IMR-90 (cell line): ENCODE measurements at regions not wholly inside any gene's neighbourhood (a gene's known extent, or its start where the extent isn't known, plus 50 kb on each side); places are given as distances from the start of the nearest gene placed in this dataset.

Experiments
- ATAC-seq: fragments of 200-7000 bp; cut with Tn5 transposase; 2 replicates; pipeline ENCODE4 v1.9.1; 2020; ENCODE audit warnings: low read depth, mild to moderate bottlenecking, moderate library complexity
- BruUV-seq: library from RNA; stranded (reverse); fragments of 400-500 nt; replicated peaks from 2 replicates; lab custom pipeline; 2021; lab: Mats Ljungman, UMichigan
- CTCF ChIA-PET: fragments of 300-600 bp; formaldehyde crosslinking; extraction: SDS; loops from one replicate; lab custom pipeline; 2021; ENCODE audit warnings: antibody characterized with exemption; lab: Yijun Ruan, JAX
- POLR2A ChIA-PET: fragments of 300-600 bp; sonication (Branson Sonifier 250); formaldehyde crosslinking; loops from one replicate; lab custom pipeline; 2022; ENCODE audit warnings: antibody characterized with exemption; ENCODE audit not compliant: unreplicated experiment; lab: Charles Lee
- DNase-seq: peaks from one replicate; pipeline ENCODE4 v3.0.0; 2013
- H2AFZ ChIP-seq: replicated peaks from 2 replicates; pipeline ENCODE3; 2013; ENCODE audit warnings: low read length, mild to moderate bottlenecking; ENCODE audit not compliant: poor library complexity
- H2AK5ac ChIP-seq: 2 replicates; pipeline ENCODE4 v1.6.1; 2013; ENCODE audit warnings: low read depth, low read length, inconsistent platforms
- H2AK9ac ChIP-seq: replicated peaks from 2 replicates; pipeline ENCODE3; 2013; ENCODE audit warnings: mild to moderate bottlenecking, low read depth, low read length, moderate library complexity; ENCODE audit not compliant: poor library complexity
- H2BK120ac ChIP-seq: 2 replicates; pipeline ENCODE4 v1.6.1; 2013; ENCODE audit warnings: low read depth, low read length, inconsistent platforms
- H2BK15ac ChIP-seq: 3 replicates; pipeline ENCODE4 v1.6.1; 2013; ENCODE audit warnings: low read depth, low read length, inconsistent platforms
- H2BK20ac ChIP-seq: 2 replicates; pipeline ENCODE4 v1.6.1; 2013; ENCODE audit warnings: low read depth, mild to moderate bottlenecking, inconsistent platforms, low read length, moderate library complexity
- H2BK5ac ChIP-seq: 2 replicates; pipeline ENCODE4 v1.6.1; 2013; ENCODE audit warnings: mild to moderate bottlenecking, low read depth, low read length, inconsistent platforms; ENCODE audit not compliant: poor library complexity, severe bottlenecking
- H3K14ac ChIP-seq: replicated peaks from 2 replicates; pipeline ENCODE4 v1.6.1; 2013; ENCODE audit warnings: low read depth, low read length, inconsistent platforms
- H3K18ac ChIP-seq: 2 replicates; pipeline ENCODE4 v1.6.1; 2013; ENCODE audit warnings: low read depth, low read length, control low read depth
- H3K23ac ChIP-seq: 2 replicates; pipeline ENCODE4 v1.6.1; 2013; ENCODE audit warnings: low read depth, low read length, inconsistent platforms
- H3K27ac ChIP-seq: 2 replicates; pipeline ENCODE4 v1.5.1; 2013; ENCODE audit warnings: mild to moderate bottlenecking, control low read depth, low read length; ENCODE audit not compliant: insufficient read depth
- H3K27me3 ChIP-seq: 2 replicates; pipeline ENCODE4 v1.6.1; 2013; ENCODE audit warnings: low read length; ENCODE audit not compliant: control insufficient read depth, insufficient read depth
- H3K36me3 ChIP-seq: 2 replicates; pipeline ENCODE4 v1.6.1; 2013; ENCODE audit warnings: low read length, mixed read lengths; ENCODE audit not compliant: control insufficient read depth, insufficient read depth
- H3K4ac ChIP-seq: 2 replicates; pipeline ENCODE4 v1.6.1; 2013; ENCODE audit warnings: low read depth, low read length, inconsistent platforms
- H3K4me1 ChIP-seq: 2 replicates; pipeline ENCODE4 v1.6.1; 2013; ENCODE audit warnings: low read length, mixed read lengths; ENCODE audit not compliant: control insufficient read depth, insufficient read depth
- H3K4me2 ChIP-seq: 2 replicates; pipeline ENCODE4 v1.6.1; 2013; ENCODE audit warnings: low read depth, mild to moderate bottlenecking, control low read depth, low read length, moderate library complexity
- H3K4me3 ChIP-seq: 2 replicates; pipeline ENCODE4 v1.5.1; 2013; ENCODE audit warnings: low read depth, mild to moderate bottlenecking, control low read depth, low read length, moderate library complexity; ENCODE audit not compliant: insufficient read depth
- H3K56ac ChIP-seq: 2 replicates; pipeline ENCODE4 v1.6.1; 2013; ENCODE audit warnings: low read length, inconsistent platforms; ENCODE audit not compliant: insufficient read depth; ENCODE audit errors: extremely low read depth
- H3K79me1 ChIP-seq, 2 experiments: 2 replicates each; pipeline ENCODE4 v1.6.1; 2013; ENCODE audit warnings: low read length in 2 of 2, inconsistent platforms in 1 of 2, low read depth in 1 of 2
- H3K9ac ChIP-seq: 2 replicates; pipeline ENCODE4 v1.6.1; 2013; ENCODE audit warnings: low read depth, low read length, control low read depth
- H3K9me1 ChIP-seq: 2 replicates; pipeline ENCODE4 v1.6.1; 2013; ENCODE audit warnings: low read length, inconsistent platforms; ENCODE audit not compliant: insufficient read depth
- H3K9me3 ChIP-seq: 2 replicates; pipeline ENCODE4 v1.6.1; 2013; ENCODE audit warnings: low read length; ENCODE audit not compliant: control insufficient read depth, insufficient read depth
- H4K20me1 ChIP-seq: 2 replicates; pipeline ENCODE4 v1.6.1; 2013; ENCODE audit warnings: low read length, inconsistent platforms; ENCODE audit not compliant: insufficient read depth
- H4K5ac ChIP-seq: 2 replicates; pipeline ENCODE4 v1.6.1; 2013; ENCODE audit warnings: mild to moderate bottlenecking, low read depth, low read length, control low read depth
- H4K8ac ChIP-seq, 2 experiments: 2 replicates each; pipeline ENCODE4 v1.6.1; 2013; ENCODE audit warnings: low read depth in 2 of 2, low read length in 2 of 2, control low read depth in 1 of 2, inconsistent platforms in 1 of 2
- H4K91ac ChIP-seq: 2 replicates; pipeline ENCODE4 v1.6.1; 2013; ENCODE audit warnings: low read depth, low read length, inconsistent platforms; ENCODE audit not compliant: insufficient read depth
- BHLHE40 ChIP-seq: fragments of 150-350 bp; IDR thresholded peaks from 2 replicates; pipeline ENCODE4 v1.6.1; 2016; ENCODE audit warnings: mild to moderate bottlenecking, low read depth, low read length
- CEBPB ChIP-seq: IDR thresholded peaks from 2 replicates; pipeline ENCODE4 v1.6.1; 2012; ENCODE audit warnings: low read depth, low read length, improper control_type of control experiment
- CHD1 ChIP-seq: IDR thresholded peaks from 2 replicates; pipeline ENCODE4 v1.6.1; 2012; ENCODE audit warnings: low read depth, low read length, improper control_type of control experiment
- ELK1 ChIP-seq: fragments of 150-350 bp; IDR thresholded peaks from 2 replicates; pipeline ENCODE4 v1.6.1; 2016; ENCODE audit warnings: low read depth, mild to moderate bottlenecking, low read length, moderate library complexity, borderline replicate concordance
- FOS ChIP-seq: fragments of 150-350 bp; IDR thresholded peaks from 2 replicates; pipeline ENCODE4 v1.6.1; 2016; ENCODE audit warnings: low read depth, low read length
- MAFK ChIP-seq: IDR thresholded peaks from 2 replicates; pipeline ENCODE4 v1.6.1; 2012; ENCODE audit warnings: low read depth, low read length, improper control_type of control experiment
- MAZ ChIP-seq: IDR thresholded peaks from 2 replicates; pipeline ENCODE4 v1.6.1; 2012; ENCODE audit warnings: low read depth, mild to moderate bottlenecking, low read length, improper control_type of control experiment, moderate library complexity, borderline replicate concordance
- NFE2L2 ChIP-seq: fragments of 150-350 bp; IDR thresholded peaks from 2 replicates; pipeline ENCODE4 v1.6.1; 2016; ENCODE audit warnings: low read depth, mild to moderate bottlenecking, low read length
- RCOR1 ChIP-seq: IDR thresholded peaks from 2 replicates; pipeline ENCODE4 v1.6.1; 2012; ENCODE audit warnings: mild to moderate bottlenecking, low read length, improper control_type of control experiment; ENCODE audit not compliant: insufficient replicate concordance
- RFX5 ChIP-seq: IDR thresholded peaks from 2 replicates; pipeline ENCODE4 v1.8.0; 2012; ENCODE audit warnings: low read depth, mild to moderate bottlenecking, low read length, moderate library complexity
- SMC3 ChIP-seq: fragments of 150-350 bp; IDR thresholded peaks from 2 replicates; pipeline ENCODE4 v1.6.1; 2016; ENCODE audit warnings: low read depth, mild to moderate bottlenecking, antibody characterized with exemption, low read length, moderate library complexity
- WGBS, 2 experiments: methylation state at CpG; one replicate each; pipeline versions ENCODE4 v1.1.5 to v1.1.7; 2013; ENCODE audit warnings: missing lambda C conversion rate in 2 of 2; ENCODE audit not compliant: insufficient read length in 1 of 2; ENCODE audit errors: extremely low coverage in 2 of 2; 5-methylcytosine and 5-hydroxymethylcytosine counted together
- dilution Hi-C: fragments of 300-500 bp; cut with HindIII; formaldehyde crosslinking; loops from one replicate; pipeline ENCODE4 v1.14.3; 2018; ENCODE audit warnings: low sequenced_read_pairs; ENCODE audit not compliant: unreplicated experiment
- in situ Hi-C: fragments of 300-500 bp; cut with MboI; formaldehyde crosslinking; loops from 3 replicates; pipeline ENCODE4 v1.14.3; 2019; ENCODE audit warnings: low sequenced_read_pairs, inconsistent platforms, mixed read lengths
- intact Hi-C: fragments of 100-400 bp; cut with micrococcal nuclease; formaldehyde crosslinking; loops from 2 replicates; pipeline ENCODE4 v1.10.0; 2022
- TF ChIP-seq, protein P1 (sequence below): fragments of 150-350 bp; IDR thresholded peaks from 2 replicates; pipeline ENCODE4 v1.6.1; 2017; ENCODE audit warnings: mild to moderate bottlenecking, antibody characterized with exemption, low read length, low read depth
- TF ChIP-seq, protein P2 (sequence below): conservative IDR thresholded peaks from 2 replicates; pipeline ENCODE4 v1.5.1; 2012; ENCODE audit warnings: mild to moderate bottlenecking, low read depth, low read length, improper control_type of control experiment

DNA sequence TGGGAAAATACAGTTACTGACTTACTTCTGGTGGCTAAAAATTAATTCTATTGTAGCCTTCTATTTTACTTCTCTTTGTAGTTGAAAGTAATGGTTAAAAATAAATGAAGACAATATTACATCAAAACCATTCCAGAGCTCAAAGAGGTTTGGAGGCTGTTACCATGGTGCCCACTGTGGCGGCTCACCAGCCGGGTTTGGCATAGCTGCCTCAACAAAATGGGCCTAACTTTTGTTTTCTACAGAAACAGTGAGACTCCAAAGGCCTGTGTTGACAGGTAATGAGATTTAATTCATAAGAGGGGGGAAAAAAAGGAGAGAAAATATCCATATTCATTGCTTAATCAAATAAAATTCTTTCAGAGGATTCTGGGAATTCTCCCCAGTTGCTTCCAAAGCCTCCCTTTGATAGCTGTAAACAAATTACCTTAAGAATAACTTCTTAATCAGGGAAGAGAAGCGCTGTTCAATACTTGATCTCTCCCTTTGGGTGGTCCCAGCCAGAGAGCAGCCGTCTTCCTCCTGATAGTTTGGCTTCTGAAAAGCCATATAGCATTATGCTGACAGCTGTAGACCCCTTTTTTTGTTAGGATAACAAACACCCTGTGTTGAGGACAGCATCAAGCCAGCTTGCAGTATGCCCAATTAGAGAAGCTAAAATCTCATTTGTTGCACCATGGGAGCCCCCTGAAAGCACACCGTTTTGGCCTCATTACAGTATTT is 266.8 kb downstream of the NEDD1 start:
- WGBS, 2 experiments: no CpG with 5 or more reads among the region's 5 CpGs
- in situ Hi-C loops: no loop called here
- intact Hi-C loops: no loop called here
- Histone ChIP-seq H3K9ac (no peak overlapping the region), H2AK9ac (no peak overlapping the region), H2AK5ac (no peak overlapping the region), H3K9me3 (0 out of 2 replicates have a peak, but pooled peaks cover 2% of the 10 kb centered on the region), H3K14ac (no peak overlapping the region), H4K91ac (no peak overlapping the region), H3K18ac (no peak overlapping the region), H3K4me3 (no peak overlapping the region), H2BK20ac (no peak overlapping the region), H2BK120ac (no peak overlapping the region), H3K4me1 (no peaks in the 10 kb centered on the region), H2BK15ac (no peak overlapping the region), H3K4ac (no peak overlapping the region), H3K27ac (no peak overlapping the region), H4K8ac (no peak overlapping the region), H3K4me2 (no peak overlapping the region), H2AFZ (no peak overlapping the region), H3K36me3 (no peaks in the 10 kb centered on the region), H3K56ac (no peak overlapping the region), H3K27me3 (no peaks in the 10 kb centered on the region), H3K23ac (no peak overlapping the region), H3K9me1 (no peaks in the 10 kb centered on the region), H4K20me1 (no peaks in the 10 kb centered on the region), H3K79me1 (no peaks in the 10 kb centered on the region), H2BK5ac (no peak overlapping the region), H4K5ac (no peak overlapping the region)
- dilution Hi-C loops: no loop called here
- BruUV-seq: no TSS peak
- ChIA-PET POLR2A (no interaction called here), CTCF (no interaction called here)
- ATAC-seq (no peak), DNase-seq (no peak)
- TF ChIP-seq NFE2L2: no peak
- no peak for TF ChIP-seq MAFK
- TF ChIP-seq MAZ: no peak
- no peak for TF ChIP-seq CHD1
- TF ChIP-seq SMC3: no peak
- no peak for TF ChIP-seq BHLHE40
- TF ChIP-seq, protein P1, sequence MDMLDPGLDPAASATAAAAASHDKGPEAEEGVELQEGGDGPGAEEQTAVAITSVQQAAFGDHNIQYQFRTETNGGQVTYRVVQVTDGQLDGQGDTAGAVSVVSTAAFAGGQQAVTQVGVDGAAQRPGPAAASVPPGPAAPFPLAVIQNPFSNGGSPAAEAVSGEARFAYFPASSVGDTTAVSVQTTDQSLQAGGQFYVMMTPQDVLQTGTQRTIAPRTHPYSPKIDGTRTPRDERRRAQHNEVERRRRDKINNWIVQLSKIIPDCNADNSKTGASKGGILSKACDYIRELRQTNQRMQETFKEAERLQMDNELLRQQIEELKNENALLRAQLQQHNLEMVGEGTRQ: no peak
- TF ChIP-seq CEBPB: no peak
- no peak for TF ChIP-seq ELK1
- TF ChIP-seq RCOR1: no peak
- TF ChIP-seq, protein P2, sequence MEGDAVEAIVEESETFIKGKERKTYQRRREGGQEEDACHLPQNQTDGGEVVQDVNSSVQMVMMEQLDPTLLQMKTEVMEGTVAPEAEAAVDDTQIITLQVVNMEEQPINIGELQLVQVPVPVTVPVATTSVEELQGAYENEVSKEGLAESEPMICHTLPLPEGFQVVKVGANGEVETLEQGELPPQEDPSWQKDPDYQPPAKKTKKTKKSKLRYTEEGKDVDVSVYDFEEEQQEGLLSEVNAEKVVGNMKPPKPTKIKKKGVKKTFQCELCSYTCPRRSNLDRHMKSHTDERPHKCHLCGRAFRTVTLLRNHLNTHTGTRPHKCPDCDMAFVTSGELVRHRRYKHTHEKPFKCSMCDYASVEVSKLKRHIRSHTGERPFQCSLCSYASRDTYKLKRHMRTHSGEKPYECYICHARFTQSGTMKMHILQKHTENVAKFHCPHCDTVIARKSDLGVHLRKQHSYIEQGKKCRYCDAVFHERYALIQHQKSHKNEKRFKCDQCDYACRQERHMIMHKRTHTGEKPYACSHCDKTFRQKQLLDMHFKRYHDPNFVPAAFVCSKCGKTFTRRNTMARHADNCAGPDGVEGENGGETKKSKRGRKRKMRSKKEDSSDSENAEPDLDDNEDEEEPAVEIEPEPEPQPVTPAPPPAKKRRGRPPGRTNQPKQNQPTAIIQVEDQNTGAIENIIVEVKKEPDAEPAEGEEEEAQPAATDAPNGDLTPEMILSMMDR: no peak
- TF ChIP-seq RFX5: no peak
- TF ChIP-seq FOS: no peak
